MM.1S (cell line): ENCODE measurements at regions not wholly inside any gene's neighbourhood (a gene's known extent, or its start where the extent isn't known, plus 50 kb on each side); places are given as distances from the start of the nearest gene placed in this dataset.

Experiments
- EZH2 ChIP-seq: fragments of 300-600 bp; sonication (generic); optimal IDR thresholded peaks from 2 replicates; pipeline ENCODE3; 2017; ENCODE audit warnings: low read depth, mild to moderate bottlenecking, antibody characterized with exemption, low read length, mixed read lengths
- EZH2phosphoT487 ChIP-seq: fragments of 300-600 bp; sonication (generic); IDR thresholded peaks from 2 replicates; pipeline ENCODE4 v1.6.1; 2018; ENCODE audit warnings: antibody characterized with exemption, low read length
- TF ChIP-seq, protein P1 (sequence below): fragments of 300-600 bp; sonication (generic); IDR thresholded peaks from 2 replicates; pipeline ENCODE4 v1.5.1; 2016; ENCODE audit warnings: antibody characterized with exemption, low read length, mixed read lengths

DNA sequence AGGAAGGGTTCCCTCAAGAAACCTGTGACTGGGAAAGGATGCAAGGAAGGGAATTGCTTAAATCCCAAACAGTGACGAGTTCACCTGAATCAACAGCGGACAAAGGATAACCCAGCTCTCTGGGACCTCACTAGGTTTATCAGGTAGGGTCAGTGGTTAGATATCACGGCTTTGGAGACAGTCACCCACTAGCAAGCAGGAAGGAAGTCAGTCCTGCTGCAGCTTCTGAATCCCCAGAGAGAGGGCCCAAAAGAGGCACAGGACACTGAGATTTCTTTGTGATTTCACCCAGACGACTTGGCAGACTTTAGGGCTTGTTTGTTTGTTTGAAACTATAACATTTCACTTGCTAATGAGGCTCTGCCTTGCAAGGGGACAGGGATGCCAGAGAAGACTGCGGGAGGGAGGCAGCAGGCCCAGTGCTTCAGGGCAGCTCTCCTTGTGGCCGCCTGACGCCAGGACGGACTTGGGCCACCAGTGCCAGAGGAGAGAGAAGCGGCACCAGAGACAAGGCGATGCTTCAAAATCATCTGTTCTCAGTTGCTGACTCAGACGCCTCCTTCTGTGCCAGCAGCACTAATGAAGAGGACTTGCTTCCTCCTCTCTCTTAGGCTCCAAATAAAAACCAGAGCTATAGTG is 275.6 kb upstream of the SLC30A5 start:
- TF ChIP-seq, protein P1, sequence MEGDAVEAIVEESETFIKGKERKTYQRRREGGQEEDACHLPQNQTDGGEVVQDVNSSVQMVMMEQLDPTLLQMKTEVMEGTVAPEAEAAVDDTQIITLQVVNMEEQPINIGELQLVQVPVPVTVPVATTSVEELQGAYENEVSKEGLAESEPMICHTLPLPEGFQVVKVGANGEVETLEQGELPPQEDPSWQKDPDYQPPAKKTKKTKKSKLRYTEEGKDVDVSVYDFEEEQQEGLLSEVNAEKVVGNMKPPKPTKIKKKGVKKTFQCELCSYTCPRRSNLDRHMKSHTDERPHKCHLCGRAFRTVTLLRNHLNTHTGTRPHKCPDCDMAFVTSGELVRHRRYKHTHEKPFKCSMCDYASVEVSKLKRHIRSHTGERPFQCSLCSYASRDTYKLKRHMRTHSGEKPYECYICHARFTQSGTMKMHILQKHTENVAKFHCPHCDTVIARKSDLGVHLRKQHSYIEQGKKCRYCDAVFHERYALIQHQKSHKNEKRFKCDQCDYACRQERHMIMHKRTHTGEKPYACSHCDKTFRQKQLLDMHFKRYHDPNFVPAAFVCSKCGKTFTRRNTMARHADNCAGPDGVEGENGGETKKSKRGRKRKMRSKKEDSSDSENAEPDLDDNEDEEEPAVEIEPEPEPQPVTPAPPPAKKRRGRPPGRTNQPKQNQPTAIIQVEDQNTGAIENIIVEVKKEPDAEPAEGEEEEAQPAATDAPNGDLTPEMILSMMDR = no peak
- TF ChIP-seq EZH2 = no peak
- TF ChIP-seq EZH2phosphoT487 = no peak
